ENCODE measurements at regions not wholly inside any gene's neighbourhood (a gene's known extent, or its start where the extent isn't known, plus 50 kb on each side); places are given as distances from the start of the nearest gene placed in this dataset.
"Not testable (repeated sequence)": the region's sequence is repeated elsewhere in the genome, so short reads cannot be mapped to it uniquely, and the experiment has no call there.

DNA sequence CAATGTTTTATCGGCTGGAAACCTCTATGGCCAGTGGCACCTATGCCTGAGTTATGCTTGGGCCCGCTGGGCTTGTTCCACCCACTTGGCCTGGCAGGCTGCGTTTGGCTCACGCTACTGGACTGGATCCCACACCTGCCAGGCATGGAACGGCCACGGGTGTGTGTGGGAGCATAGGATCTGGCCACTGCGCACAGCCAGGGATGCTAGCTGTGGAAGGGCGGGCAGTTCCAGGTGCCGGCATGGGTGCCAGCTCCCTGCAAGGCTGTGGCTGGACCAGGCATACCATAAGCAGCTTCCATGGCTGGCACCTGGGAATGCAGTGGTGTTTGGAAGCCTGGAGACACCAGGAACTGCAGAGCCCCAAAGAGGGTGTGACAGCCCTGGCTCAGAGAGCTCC lies 1063.9 kb upstream of the ACO1 start:
- no peak overlapping the region for H3K27ac Mint-ChIP-seq
- H3K4me1 Mint-ChIP-seq (ENCODE audit: low read depth) = peaks cover 27% of the 10 kb centered on the region
- H3K36me3 Mint-ChIP-seq (ENCODE audit: low read depth) = no peaks in the 10 kb centered on the region
- no peaks in the 10 kb centered on the region for H3K27me3 Mint-ChIP-seq
- DNase-seq = no peak
- no peaks in the 10 kb centered on the region for H3K9me3 Mint-ChIP-seq
- no peak overlapping the region for H3K4me3 Mint-ChIP-seq

DNA sequence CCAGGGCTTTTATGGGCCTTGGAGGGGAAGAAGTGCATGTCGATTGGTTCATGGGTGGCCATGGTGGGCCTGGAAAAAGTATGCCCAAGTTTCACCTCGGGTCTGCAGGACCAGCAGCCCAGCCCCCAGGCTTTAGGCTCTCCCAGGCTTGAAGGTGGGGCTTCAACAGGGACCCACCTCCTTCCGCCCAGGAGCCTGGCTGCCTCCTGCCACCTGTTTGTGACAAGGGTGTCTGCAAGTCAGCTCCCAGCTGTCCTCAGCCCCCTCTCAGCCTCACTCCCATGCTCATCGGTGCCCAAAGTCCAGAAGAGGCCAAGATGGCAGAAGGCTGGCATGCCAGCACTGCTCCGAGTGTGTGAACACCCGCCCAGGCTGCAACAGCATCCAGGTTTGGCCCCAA lies 1063.2 kb upstream of the ACO1 start:
- Mint-ChIP-seq H3K27me3 (no peaks in the 10 kb centered on the region), H3K4me3 (no peak overlapping the region), H3K9me3 (no peaks in the 10 kb centered on the region), H3K27ac (no peak overlapping the region), H3K4me1 (ENCODE audit: low read depth) (peaks cover 29% of the 10 kb centered on the region), H3K36me3 (ENCODE audit: low read depth) (no peaks in the 10 kb centered on the region)
- DNase-seq = no peak

DNA sequence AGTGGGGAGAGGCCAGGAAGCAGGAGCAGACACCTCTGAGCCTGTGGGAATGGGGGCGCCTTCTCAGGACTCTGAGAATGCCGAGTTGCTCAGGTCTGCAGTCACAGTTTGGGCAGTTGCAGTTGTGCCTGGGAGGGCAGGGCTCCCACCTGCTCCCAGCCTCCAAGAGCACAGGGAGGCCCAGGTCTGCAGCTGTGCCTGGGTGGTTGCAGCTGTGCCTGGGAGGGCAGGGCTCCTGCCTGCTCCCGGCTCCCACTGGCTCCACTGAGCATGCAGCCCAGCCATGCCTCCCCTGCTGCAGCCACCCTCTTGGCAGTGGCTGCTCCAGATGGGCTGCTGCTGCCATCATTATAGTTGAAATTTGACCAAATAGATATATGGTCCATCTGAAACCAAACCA lies 1062.8 kb upstream of the ACO1 start:
- no peak for DNase-seq
- Mint-ChIP-seq H3K36me3 (ENCODE audit: low read depth) (no peaks in the 10 kb centered on the region), H3K4me1 (ENCODE audit: low read depth) (peaks cover 29% of the 10 kb centered on the region), H3K4me3 (no peak overlapping the region), H3K27me3 (no peaks in the 10 kb centered on the region), H3K9me3 (no peaks in the 10 kb centered on the region), H3K27ac (no peak overlapping the region)

DNA sequence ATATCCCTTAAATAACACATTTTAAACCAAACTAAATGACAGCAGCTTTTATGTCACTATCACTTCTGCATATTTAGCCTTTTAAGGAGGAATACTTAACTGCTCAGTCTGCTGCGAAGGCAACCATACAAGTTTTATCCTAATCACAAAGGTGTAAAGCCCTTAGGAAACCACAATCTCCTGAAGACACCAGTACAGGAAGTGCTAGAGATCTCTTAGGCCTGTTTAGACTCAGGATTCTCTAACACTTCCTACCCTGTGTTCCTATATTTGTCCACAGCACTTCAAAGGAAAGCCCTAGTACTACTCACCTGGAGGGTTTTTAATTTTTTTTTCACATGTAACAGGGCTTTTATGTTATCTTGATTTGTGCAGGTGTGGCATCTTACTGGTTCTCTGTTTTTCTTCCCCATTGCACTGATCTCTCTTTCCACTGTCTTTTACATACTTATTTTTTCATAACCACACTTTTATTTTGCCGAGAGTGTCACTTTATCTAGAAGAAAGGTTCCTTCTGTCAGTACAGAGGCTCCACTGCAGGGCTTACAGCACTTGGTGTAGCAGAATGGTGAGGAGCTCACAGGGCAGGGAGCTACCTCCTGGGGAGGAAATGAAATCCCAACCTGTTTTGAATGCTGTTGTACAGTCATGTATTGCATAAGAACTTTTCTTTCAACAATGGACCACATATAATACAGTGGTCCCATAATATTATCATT lies 1060.6 kb upstream of the ACO1 start:
- peaks cover 8% of the 10 kb centered on the region for H3K9me3 Mint-ChIP-seq

DNA sequence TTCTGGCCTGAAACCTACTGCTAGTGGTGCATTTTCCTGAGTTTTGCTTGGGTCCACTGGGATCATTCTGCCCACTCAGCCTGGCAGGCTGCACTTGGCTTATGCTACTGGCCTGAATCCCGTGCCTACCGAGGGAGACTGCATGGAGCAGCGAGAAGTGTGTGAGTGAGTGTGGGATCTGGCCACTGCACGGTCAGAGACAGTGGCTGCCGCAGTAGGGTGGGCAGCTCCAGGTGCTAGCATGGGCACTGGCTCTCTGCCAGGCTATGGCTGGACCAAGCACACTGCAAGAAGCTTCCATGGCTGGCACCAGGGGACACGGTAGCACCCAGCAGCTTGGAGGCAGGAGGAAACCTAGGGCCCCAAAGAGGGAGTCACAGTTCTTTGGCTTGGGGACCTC lies 1058.7 kb upstream of the ACO1 start:
- H3K9me3 Mint-ChIP-seq = peaks cover 8% of the 10 kb centered on the region
- no peaks in the 10 kb centered on the region for H3K36me3 Mint-ChIP-seq (ENCODE audit: low read depth)
- H3K4me3 Mint-ChIP-seq = no peak overlapping the region
- peaks cover 29% of the 10 kb centered on the region for H3K4me1 Mint-ChIP-seq (ENCODE audit: low read depth)
- no peak overlapping the region for H3K27ac Mint-ChIP-seq
- no peak for DNase-seq
- H3K27me3 Mint-ChIP-seq = no peaks in the 10 kb centered on the region

More for the DNA sequence above, 1060.6 kb upstream of the ACO1 start:
- no peak for DNase-seq
- Mint-ChIP-seq H3K27ac (peak overlapping the region; percentile 85), H3K4me3 (peak overlapping the region; percentile 24), H3K27me3 (no peaks in the 10 kb centered on the region), H3K36me3 (ENCODE audit: low read depth) (no peaks in the 10 kb centered on the region), H3K4me1 (ENCODE audit: low read depth) (peaks cover 29% of the 10 kb centered on the region)

DNA sequence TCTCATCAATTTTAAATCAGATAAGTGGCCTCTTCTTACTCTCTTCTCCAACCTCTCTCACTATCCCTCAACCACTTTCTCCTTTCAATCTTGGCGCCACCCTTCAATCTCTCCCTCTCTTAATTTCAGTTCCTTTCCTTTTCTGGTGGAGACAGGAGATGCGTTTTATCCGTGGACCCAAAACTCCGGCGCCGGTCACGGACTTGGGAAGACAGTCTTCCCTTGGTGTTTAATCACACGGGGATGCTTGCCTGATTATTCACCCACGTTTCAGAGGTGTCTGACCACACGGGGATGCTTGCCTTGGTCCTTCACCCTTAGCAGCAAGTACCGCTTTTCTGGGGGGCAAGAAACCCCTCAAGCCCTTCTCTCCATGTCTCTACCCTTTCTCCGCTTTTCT lies 1057.6 kb upstream of the ACO1 start:
- not testable (repeated sequence) for H3K9me3 Mint-ChIP-seq; H3K27me3 Mint-ChIP-seq; H3K27ac Mint-ChIP-seq; H3K4me3 Mint-ChIP-seq; H3K36me3 Mint-ChIP-seq (ENCODE audit: low read depth); DNase-seq
- peaks cover 28% of the 10 kb centered on the region for H3K4me1 Mint-ChIP-seq (ENCODE audit: low read depth)

DNA sequence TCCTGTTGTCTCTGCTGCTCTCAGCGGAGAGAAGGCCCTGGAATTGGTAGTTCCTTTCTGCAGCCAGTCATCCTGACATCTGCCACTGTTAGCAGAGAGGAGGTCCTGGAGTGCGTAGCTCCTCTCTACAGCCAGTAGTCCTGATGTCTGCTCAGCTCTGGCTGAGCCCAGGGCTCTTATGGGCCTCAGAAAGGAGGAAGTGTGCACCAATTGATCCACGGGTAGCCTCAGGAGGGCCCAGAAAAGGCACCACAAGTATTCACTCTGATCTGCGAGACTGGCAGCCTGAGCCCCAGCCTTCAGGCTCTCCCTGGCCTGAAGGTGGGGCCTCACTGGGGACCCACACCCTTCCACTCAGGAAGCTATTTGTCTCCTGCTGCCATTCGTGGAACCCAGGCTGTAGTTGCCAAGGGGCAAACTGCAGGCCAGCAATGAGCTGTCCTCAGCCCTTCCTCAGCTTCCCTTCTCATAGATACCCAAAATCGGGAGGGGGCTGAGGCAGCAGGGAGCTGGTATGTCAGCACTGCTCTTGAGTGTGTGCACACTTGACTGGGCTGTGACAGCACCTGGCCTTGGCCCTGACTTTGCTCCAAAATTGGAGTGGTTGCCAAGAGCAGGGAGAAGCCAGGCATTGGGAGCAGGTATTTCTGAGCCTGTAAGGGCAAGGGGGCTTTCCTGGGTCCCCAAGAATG lies 1049.5 kb upstream of the ACO1 start:
- peaks cover 2% of the 10 kb centered on the region for H3K9me3 Mint-ChIP-seq
- no peak for DNase-seq
- no peak overlapping the region for H3K27ac Mint-ChIP-seq
- H3K4me1 Mint-ChIP-seq (ENCODE audit: low read depth) = peaks cover 23% of the 10 kb centered on the region
- no peaks in the 10 kb centered on the region for H3K27me3 Mint-ChIP-seq
- no peaks in the 10 kb centered on the region for H3K36me3 Mint-ChIP-seq (ENCODE audit: low read depth)
- no peak overlapping the region for H3K4me3 Mint-ChIP-seq

DNA sequence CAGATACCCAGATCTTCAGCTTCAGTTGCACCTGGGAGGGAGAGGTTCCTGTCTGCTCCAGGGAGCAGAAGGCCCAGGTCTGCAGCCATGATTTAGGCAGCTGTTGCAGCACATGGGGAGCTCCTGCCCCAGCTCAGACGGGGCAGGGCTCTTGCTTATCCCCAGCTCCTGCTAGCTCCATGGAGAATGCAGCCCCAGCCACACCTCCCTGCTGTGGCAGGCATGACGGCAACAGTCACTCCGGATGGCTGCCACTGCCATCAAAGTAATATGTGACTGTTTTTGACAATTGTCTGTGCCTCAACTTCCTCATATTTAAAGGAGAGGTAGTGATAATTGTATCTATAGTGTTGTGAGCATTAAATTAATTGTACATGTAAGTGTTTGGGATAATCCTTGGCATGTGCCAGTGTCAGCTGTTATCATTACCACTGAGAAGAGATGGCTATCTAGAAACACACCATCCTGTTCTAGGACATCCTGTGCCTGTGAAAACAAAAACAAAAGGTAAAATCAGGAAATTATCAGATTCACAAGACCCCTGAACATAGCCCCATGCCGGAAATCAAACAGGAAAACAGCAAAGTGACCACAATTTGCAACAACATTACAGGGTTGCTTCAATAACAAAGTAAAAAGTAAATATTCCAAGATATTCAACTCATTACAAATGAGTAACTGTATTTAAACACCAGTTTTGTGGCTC lies 1048.8 kb upstream of the ACO1 start:
- Mint-ChIP-seq H3K4me1 (ENCODE audit: low read depth) (peaks cover 23% of the 10 kb centered on the region), H3K9me3 (peaks cover 2% of the 10 kb centered on the region), H3K4me3 (no peak overlapping the region), H3K27me3 (no peaks in the 10 kb centered on the region), H3K27ac (peak overlapping the region; percentile 54), H3K36me3 (ENCODE audit: low read depth) (no peaks in the 10 kb centered on the region)
- no peak for DNase-seq

DNA sequence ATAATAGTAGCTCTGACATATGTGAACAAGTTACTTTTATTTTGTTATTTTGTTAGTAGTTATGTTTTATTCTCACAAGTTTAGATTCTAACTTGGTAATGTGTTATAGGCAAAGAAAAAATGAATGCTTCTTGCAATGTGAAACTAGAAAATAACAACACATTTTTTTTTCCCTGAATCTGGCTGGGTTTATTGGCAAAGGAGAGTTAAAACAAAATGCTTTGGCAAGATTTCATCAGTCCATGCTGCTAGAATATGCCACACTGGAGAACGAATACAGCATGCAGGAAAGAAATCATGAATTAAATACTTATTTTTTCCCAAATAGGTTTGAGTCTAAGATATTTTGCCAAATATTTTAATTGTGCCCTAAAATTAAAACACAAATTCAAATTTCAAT lies 1048.1 kb upstream of the ACO1 start:
- Mint-ChIP-seq H3K4me1 (ENCODE audit: low read depth) (peaks cover 23% of the 10 kb centered on the region), H3K9me3 (peaks cover 2% of the 10 kb centered on the region), H3K27ac (peak overlapping the region; percentile 33), H3K27me3 (no peaks in the 10 kb centered on the region), H3K4me3 (no peak overlapping the region), H3K36me3 (ENCODE audit: low read depth) (no peaks in the 10 kb centered on the region)
- DNase-seq = no peak

DNA sequence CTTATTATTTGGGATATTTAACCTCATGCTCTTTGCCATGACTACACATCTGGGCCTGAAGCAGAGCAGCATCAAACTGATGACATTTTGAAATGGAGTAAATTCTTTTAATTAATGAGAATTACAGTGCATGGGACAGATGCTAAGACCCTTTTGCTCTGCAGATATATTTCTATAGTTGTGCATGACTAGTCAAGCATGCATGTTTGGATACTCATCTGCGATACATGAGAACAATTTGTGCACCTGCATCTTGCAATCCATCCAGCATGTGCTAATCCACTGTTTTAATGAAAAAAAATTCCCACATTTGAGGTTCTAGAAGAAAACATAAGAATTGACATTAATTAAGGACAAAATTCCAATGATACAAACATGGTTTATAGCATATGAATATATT lies 1047.6 kb upstream of the ACO1 start:
- H3K27me3 Mint-ChIP-seq = no peaks in the 10 kb centered on the region
- H3K4me3 Mint-ChIP-seq = no peak overlapping the region
- no peak overlapping the region for H3K27ac Mint-ChIP-seq
- peaks cover 2% of the 10 kb centered on the region for H3K9me3 Mint-ChIP-seq
- DNase-seq = no peak
- peaks cover 23% of the 10 kb centered on the region for H3K4me1 Mint-ChIP-seq (ENCODE audit: low read depth)
- no peaks in the 10 kb centered on the region for H3K36me3 Mint-ChIP-seq (ENCODE audit: low read depth)

DNA sequence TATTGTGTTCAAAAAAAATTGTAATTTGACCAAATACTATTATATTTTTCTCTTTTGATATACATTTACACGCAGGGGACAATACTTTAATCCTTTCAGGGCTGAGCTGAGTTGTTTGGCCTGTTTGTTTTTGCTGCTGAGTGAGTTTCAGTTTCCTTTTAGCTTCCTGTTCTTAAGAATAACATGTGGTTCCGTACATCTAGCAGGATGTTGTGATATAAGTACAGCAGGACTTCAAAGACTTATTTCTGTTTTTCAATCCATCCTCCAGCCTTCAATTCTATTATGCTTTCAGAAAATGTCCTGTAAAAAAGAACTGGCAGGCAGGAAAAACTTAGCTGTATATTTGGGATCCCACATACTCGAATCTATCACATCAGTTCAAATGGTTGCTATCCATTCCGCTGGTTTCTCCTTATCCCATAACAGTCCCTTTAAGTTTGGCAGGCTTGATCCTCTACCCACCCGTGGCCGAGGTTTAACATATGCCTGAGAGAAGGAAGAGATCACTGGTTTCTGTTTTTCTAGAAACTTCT lies 1037.3 kb upstream of the ACO1 start:
- Mint-ChIP-seq H3K36me3 (ENCODE audit: low read depth) (peaks cover 22% of the 10 kb centered on the region), H3K27me3 (no peaks in the 10 kb centered on the region), H3K4me1 (ENCODE audit: low read depth) (peaks cover 37% of the 10 kb centered on the region), H3K4me3 (peak overlapping the region; percentile 71), H3K9me3 (peaks cover 20% of the 10 kb centered on the region), H3K27ac (peak overlapping the region; percentile 97)
- DNase-seq = no peak

DNA sequence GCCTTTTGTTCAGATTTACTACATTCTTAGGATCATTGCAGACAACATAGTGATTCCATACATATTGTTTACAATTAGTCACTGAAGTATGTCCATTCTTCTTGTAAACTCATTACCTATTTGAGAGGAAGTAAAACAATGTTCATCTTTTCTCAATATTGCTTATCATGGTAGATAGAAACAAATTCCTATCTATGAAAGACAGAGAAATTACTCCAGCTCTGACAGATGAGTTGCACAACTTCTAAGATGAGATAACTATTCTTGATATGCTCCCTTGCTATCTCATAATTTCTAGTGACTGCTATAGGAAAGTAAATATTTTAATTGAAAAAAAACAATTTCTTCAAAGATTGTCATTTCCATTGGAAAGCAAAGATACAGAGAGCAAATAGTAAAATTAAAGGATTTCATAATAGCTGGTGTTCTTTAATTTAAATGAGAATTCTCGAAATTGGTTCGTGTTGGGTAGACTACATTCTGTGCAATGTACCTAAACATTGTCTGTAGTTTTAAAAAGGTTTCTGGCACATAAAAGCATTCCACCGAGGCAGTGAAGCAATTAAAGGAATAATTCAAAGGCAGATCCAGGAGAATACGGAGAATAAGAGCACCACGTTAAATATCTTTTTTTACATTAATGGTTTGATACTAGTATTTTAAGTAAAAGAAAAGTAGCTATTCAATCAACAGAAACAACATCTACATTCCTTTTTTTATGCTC lies 1029.1 kb upstream of the ACO1 start:
- no peaks in the 10 kb centered on the region for H3K4me1 Mint-ChIP-seq (ENCODE audit: low read depth)
- no peaks in the 10 kb centered on the region for H3K27me3 Mint-ChIP-seq
- no peak overlapping the region for H3K4me3 Mint-ChIP-seq
- no peaks in the 10 kb centered on the region for H3K36me3 Mint-ChIP-seq (ENCODE audit: low read depth)
- H3K27ac Mint-ChIP-seq = no peak overlapping the region
- H3K9me3 Mint-ChIP-seq = peaks cover 10% of the 10 kb centered on the region
- no peak for DNase-seq

DNA sequence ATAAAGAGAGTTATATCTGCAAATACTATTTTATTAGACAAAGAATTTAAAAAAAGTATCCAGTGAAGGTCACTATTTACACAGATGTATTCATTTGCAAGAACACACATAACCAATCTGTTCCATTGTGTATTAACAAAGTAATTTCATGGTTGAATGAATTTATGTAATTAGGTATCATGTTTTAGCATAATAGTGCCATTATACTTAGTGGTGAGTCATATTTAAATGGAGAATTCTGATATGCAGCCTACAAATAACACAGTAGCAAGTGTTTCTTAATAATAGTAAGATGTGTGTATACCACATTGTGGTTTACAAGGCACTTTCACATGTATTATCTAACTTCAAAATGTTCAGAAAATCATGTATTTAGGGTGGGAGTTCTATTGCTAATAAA lies 1028.5 kb upstream of the ACO1 start:
- H3K4me3 Mint-ChIP-seq = no peak overlapping the region
- H3K27me3 Mint-ChIP-seq = no peaks in the 10 kb centered on the region
- peaks cover 8% of the 10 kb centered on the region for H3K9me3 Mint-ChIP-seq
- no peak for DNase-seq
- no peaks in the 10 kb centered on the region for H3K36me3 Mint-ChIP-seq (ENCODE audit: low read depth)
- H3K4me1 Mint-ChIP-seq (ENCODE audit: low read depth) = no peaks in the 10 kb centered on the region
- no peak overlapping the region for H3K27ac Mint-ChIP-seq

DNA sequence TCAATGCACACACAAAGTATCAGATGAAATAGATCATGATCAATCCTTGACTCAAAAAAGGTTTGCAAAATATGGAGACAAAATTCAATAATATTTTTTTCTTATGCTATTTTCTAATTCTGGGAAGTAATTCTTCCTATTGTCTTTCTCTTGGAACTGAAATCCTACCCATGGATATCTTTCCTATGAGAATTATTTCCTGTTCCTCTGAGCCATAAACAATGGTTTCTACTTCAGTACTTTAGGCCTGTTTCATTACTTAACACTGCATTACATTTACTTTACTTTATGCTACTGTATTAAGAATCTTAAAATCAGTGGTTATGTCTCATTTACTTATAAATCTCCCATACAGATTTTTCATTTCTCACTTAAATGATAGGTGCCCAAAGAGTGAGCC lies 1025.4 kb upstream of the ACO1 start:
- Mint-ChIP-seq H3K27ac (no peak overlapping the region), H3K9me3 (peaks cover 8% of the 10 kb centered on the region), H3K36me3 (ENCODE audit: low read depth) (no peaks in the 10 kb centered on the region), H3K27me3 (no peaks in the 10 kb centered on the region), H3K4me3 (no peak overlapping the region), H3K4me1 (ENCODE audit: low read depth) (no peaks in the 10 kb centered on the region)
- no peak for DNase-seq

Data from activated T-cell treated with anti-CD3 and anti-CD28 coated beads, Interleukin-2, amount 50 U/mL, for 24 hours (primary cell).